ENCODE measurements at regions not wholly inside any gene's neighbourhood (a gene's known extent, or its start where the extent isn't known, plus 50 kb on each side); places are given as distances from the start of the nearest gene placed in this dataset.

DNA sequence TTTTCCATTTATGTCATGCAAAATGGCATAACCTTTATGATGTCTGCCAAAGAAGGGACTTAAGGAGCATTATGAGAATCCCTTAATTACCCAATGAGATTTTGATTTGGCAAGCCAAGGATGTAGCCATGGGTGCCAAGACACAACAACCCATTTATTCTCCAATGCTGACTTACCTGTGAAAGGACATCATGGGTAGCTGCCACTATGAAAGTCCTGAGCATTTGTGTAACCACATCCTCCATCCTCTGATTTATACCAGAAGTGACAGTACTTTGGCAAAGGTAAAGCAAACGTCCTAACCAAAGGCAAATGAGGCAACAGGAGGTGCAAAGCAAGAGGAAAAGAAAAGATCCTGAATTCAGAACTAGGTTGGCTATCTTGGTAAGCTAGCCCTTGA is 87.3 kb upstream of the EMCN start:
- no peaks in the 10 kb centered on the region for H3K4me1 Mint-ChIP-seq
- no peak overlapping the region for H3K27ac Mint-ChIP-seq (ENCODE audit: unreplicated experiment)
- no peak for DNase-seq (ENCODE audit: low read depth, low spot score)
- TF ChIP-seq, protein P1, sequence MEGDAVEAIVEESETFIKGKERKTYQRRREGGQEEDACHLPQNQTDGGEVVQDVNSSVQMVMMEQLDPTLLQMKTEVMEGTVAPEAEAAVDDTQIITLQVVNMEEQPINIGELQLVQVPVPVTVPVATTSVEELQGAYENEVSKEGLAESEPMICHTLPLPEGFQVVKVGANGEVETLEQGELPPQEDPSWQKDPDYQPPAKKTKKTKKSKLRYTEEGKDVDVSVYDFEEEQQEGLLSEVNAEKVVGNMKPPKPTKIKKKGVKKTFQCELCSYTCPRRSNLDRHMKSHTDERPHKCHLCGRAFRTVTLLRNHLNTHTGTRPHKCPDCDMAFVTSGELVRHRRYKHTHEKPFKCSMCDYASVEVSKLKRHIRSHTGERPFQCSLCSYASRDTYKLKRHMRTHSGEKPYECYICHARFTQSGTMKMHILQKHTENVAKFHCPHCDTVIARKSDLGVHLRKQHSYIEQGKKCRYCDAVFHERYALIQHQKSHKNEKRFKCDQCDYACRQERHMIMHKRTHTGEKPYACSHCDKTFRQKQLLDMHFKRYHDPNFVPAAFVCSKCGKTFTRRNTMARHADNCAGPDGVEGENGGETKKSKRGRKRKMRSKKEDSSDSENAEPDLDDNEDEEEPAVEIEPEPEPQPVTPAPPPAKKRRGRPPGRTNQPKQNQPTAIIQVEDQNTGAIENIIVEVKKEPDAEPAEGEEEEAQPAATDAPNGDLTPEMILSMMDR (conservative IDR thresholded peaks at IDR 0.05), result no peak
- no peaks in the 10 kb centered on the region for H3K27me3 Mint-ChIP-seq (ENCODE audit: low read depth)
- H3K9me3 Mint-ChIP-seq, result no peaks in the 10 kb centered on the region
- H3K36me3 Mint-ChIP-seq (ENCODE audit: low read depth), result no peaks in the 10 kb centered on the region
- no peak overlapping the region for H3K4me3 Mint-ChIP-seq

DNA sequence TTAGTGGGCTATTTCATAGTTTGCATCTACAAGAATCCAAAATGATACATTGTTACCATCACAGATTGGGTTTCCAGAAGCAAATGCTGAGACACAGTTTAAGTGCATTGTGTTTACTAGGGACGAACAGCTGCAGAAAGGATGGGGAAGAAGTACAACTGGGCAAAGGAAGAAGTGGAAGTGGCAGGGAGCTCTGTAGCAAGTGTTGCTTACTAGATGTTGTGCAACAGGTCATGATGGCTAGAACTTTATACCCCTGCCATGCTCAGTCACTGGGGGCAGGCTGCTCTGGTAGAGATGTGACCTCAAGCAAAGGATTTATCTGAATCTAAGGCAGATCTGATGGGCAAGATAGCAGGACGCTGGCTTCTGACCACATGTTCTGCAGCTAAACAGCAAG is 76.1 kb upstream of the EMCN start:
- TF ChIP-seq, protein P1 (conservative IDR thresholded peaks at IDR 0.05), result no peak
- Mint-ChIP-seq H3K4me1 (no peaks in the 10 kb centered on the region), H3K27ac (ENCODE audit: unreplicated experiment) (no peak overlapping the region), H3K4me3 (no peak overlapping the region), H3K27me3 (ENCODE audit: low read depth) (no peaks in the 10 kb centered on the region), H3K36me3 (ENCODE audit: low read depth) (no peaks in the 10 kb centered on the region), H3K9me3 (peaks cover 3% of the 10 kb centered on the region)
- DNase-seq (ENCODE audit: low read depth, low spot score), result no peak

DNA sequence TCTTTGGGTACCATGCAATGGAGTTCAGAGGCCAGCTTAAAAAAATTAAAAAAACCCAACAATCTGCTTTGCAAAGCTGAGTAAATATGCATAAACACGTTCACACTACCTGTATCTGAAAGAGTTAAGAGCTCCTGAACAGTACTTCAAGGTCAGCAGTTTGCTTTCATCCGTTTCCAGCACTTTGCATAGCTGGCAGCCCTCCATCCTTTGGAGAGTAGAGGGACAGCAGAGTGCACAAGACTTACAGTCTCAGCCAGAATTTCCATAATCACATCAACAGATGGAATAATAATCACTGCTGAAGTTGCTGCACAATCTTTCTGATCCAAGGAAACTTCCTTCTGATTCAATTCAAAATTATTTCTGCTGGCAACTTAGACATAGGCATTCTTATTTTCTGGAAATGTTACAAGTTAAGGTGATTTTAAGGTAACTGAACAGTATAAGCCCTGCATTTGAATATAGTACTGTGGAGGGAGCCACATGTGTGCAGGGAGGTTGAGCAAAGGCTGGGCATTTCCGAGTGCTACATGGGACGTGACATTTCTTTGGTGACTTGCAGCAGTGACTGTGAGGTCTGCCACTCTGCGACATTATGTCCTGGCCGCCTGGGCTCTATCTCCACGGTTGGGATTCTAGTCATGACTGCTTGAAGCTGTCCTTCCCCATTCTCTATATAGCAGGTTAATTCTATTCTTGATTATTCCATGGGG is 73.5 kb upstream of the EMCN start:
- H3K9me3 Mint-ChIP-seq, result no peaks in the 10 kb centered on the region
- H3K27me3 Mint-ChIP-seq (ENCODE audit: low read depth), result no peaks in the 10 kb centered on the region
- no peak for DNase-seq (ENCODE audit: low read depth, low spot score)

DNA sequence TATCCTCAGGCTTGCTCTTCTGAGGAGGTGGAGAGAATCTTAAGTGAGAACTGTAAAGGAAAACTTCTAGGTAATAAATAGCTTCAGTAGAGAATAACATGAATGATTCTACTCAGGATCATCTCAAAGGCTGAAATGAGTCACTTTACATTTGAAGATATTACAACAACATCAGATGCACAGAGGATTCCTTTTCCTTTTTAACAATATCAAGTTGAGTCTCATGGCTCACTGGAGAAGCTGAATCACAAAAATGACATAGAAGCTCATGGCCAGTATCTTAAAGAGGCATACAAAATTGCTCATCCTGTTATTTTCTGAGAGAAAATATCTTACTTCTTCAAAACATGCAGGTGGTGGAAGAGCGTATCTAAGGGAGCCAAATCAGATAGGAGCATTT is 72.5 kb upstream of the EMCN start:
- H3K27ac Mint-ChIP-seq (ENCODE audit: unreplicated experiment), result no peak overlapping the region
- no peak for DNase-seq (ENCODE audit: low read depth, low spot score)
- no peaks in the 10 kb centered on the region for H3K27me3 Mint-ChIP-seq (ENCODE audit: low read depth)
- TF ChIP-seq, protein P1 (conservative IDR thresholded peaks at IDR 0.05), result no peak
- H3K4me1 Mint-ChIP-seq, result no peaks in the 10 kb centered on the region
- no peaks in the 10 kb centered on the region for H3K36me3 Mint-ChIP-seq (ENCODE audit: low read depth)
- H3K9me3 Mint-ChIP-seq, result no peaks in the 10 kb centered on the region
- H3K4me3 Mint-ChIP-seq, result no peak overlapping the region

More for the DNA sequence above, 73.5 kb upstream of the EMCN start:
- Mint-ChIP-seq H3K4me1 (no peaks in the 10 kb centered on the region), H3K4me3 (no peak overlapping the region), H3K36me3 (ENCODE audit: low read depth) (no peaks in the 10 kb centered on the region), H3K27ac (ENCODE audit: unreplicated experiment) (no peak overlapping the region)
- TF ChIP-seq, protein P1 (conservative IDR thresholded peaks at IDR 0.05), result no peak

DNA sequence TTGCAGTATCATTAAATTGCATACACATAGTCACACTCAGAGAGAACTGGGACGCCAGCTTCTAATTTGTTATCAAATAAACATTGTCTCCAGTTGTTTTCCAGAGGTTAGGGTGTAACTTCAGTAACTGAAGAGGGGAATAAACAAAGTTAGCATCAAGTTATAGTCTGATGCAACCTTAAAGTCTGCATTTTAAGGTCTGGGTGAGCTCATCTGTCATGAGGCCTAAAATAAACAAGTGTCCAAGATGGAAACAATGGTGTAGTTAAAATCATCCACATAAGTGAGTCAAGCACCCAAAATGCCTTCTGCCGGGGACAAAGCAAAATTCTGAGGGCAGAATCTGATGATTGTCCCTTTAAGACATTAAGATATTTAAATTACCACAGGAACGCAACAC is 70.3 kb upstream of the EMCN start:
- H3K27ac Mint-ChIP-seq (ENCODE audit: unreplicated experiment), result no peak overlapping the region
- H3K9me3 Mint-ChIP-seq, result no peaks in the 10 kb centered on the region
- no peaks in the 10 kb centered on the region for H3K4me1 Mint-ChIP-seq
- TF ChIP-seq, protein P1 (conservative IDR thresholded peaks at IDR 0.05), result no peak
- DNase-seq (ENCODE audit: low read depth, low spot score), result no peak
- no peaks in the 10 kb centered on the region for H3K36me3 Mint-ChIP-seq (ENCODE audit: low read depth)
- H3K27me3 Mint-ChIP-seq (ENCODE audit: low read depth), result no peaks in the 10 kb centered on the region
- no peak overlapping the region for H3K4me3 Mint-ChIP-seq
